CD14-positive monocyte (primary cell): ENCODE measurements at regions not wholly inside any gene's neighbourhood (a gene's known extent, or its start where the extent isn't known, plus 50 kb on each side); places are given as distances from the start of the nearest gene placed in this dataset.

Experiments
- DNase-seq, 3 donors: peaks; one replicate each; pipeline ENCODE4 v3.0.0-alpha.2; 2011 to 2022
- H2AFZ ChIP-seq: 2 replicates; pipeline ENCODE4 v1.6.0; 2012; ENCODE audit warnings: mild to moderate bottlenecking, low read depth, low read length, inconsistent platforms; ENCODE audit not compliant: insufficient read depth, poor library complexity, severe bottlenecking
- H3K27ac ChIP-seq, 2 donors: 1 replicate in 1 of 2; 2 replicates in 1 of 2; pipeline ENCODE4 v1.5.1; 2012 to 2013; ENCODE audit warnings: low read length in 2 of 2, control low read depth in 1 of 2, inconsistent platforms in 1 of 2, low read depth in 1 of 2, mild to moderate bottlenecking in 1 of 2
- H3K27me3 ChIP-seq, 2 donors: one replicate each; pipeline versions ENCODE4 v1.6.0 to v1.6.1; 2011 to 2013; ENCODE audit warnings: low read length in 2 of 2; ENCODE audit not compliant: control insufficient read depth in 2 of 2, insufficient read depth in 2 of 2
- H3K36me3 ChIP-seq, 2 donors: replicated peaks in 1 of 2; 1 replicate in 1 of 2; 2 replicates in 1 of 2; pipeline versions ENCODE4 v1.5.1 to v1.6.1; 2012 to 2013; ENCODE audit warnings: low read length in 2 of 2, control low read depth in 1 of 2, inconsistent platforms in 1 of 2, mild to moderate bottlenecking in 1 of 2; ENCODE audit not compliant: insufficient read depth in 2 of 2, control insufficient read depth in 1 of 2
- H3K4me1 ChIP-seq, 2 donors: 1 replicate in 1 of 2; 2 replicates in 1 of 2; pipeline versions ENCODE4 v1.5.1 to v1.6.1; 2012 to 2013; ENCODE audit warnings: low read length in 2 of 2, control low read depth in 1 of 2, inconsistent platforms in 1 of 2, mild to moderate bottlenecking in 1 of 2, moderate library complexity in 1 of 2; ENCODE audit not compliant: insufficient read depth in 2 of 2, control insufficient read depth in 1 of 2
- H3K4me2 ChIP-seq: replicated peaks from 2 replicates; pipeline ENCODE3; 2012; ENCODE audit warnings: low read length, moderate library complexity, mild to moderate bottlenecking; ENCODE audit not compliant: poor library complexity, severe bottlenecking; ENCODE audit errors: extremely low read depth
- H3K4me3 ChIP-seq, 3 experiments: fragments of 200-600 bp in 1 of 3; sonication (generic) in 1 of 3; replicated peaks in 1 of 3; 1 replicate in 2 of 3; 2 replicates in 1 of 3; pipeline ENCODE4 v1.5.1; 2011 to 2013; ENCODE audit warnings: low read length in 3 of 3, mild to moderate bottlenecking in 3 of 3, control low read depth in 2 of 3, low read depth in 2 of 3, inconsistent platforms in 1 of 3, moderate library complexity in 1 of 3
- H3K79me2 ChIP-seq: 2 replicates; pipeline ENCODE4 v1.6.0; 2012; ENCODE audit warnings: mild to moderate bottlenecking, control low read depth, inconsistent platforms, low read length, moderate library complexity; ENCODE audit not compliant: insufficient read depth
- H3K9ac ChIP-seq: 2 replicates; pipeline ENCODE4 v1.6.0; 2017; ENCODE audit warnings: low read length, mild to moderate bottlenecking; ENCODE audit not compliant: insufficient read depth, poor library complexity, severe bottlenecking
- H3K9me3 ChIP-seq, 2 donors: replicated peaks in 1 of 2; 1 replicate in 1 of 2; 2 replicates in 1 of 2; pipeline versions ENCODE4 v1.5.1 to v1.6.1; 2012 to 2013; ENCODE audit warnings: low read length in 2 of 2, control low read depth in 1 of 2; ENCODE audit not compliant: control insufficient read depth in 1 of 2, insufficient read depth in 1 of 2
- H4K20me1 ChIP-seq: 2 replicates; pipeline ENCODE4 v1.6.0; 2012; ENCODE audit warnings: mild to moderate bottlenecking, low read length, control low read depth, moderate library complexity; ENCODE audit not compliant: insufficient read depth
- H3K27ac Mint-ChIP-seq, 7 donors: one replicate each; pipeline ENCODE4 v1.8.0; 2020; ENCODE audit warnings: mild to moderate bottlenecking in 7 of 7, mixed read lengths in 7 of 7, moderate library complexity in 6 of 7, inconsistent platforms in 2 of 7
- H3K27me3 Mint-ChIP-seq, 3 donors: one replicate each; pipeline ENCODE4 v1.8.0; 2021 to 2022; ENCODE audit warnings: low read depth in 3 of 3, mild to moderate bottlenecking in 3 of 3, mixed read lengths in 3 of 3, moderate library complexity in 3 of 3, inconsistent platforms in 1 of 3
- H3K36me3 Mint-ChIP-seq, 2 donors: one replicate each; pipeline ENCODE4 v1.8.0; 2020; ENCODE audit warnings: mixed read lengths in 2 of 2, inconsistent platforms in 1 of 2, mild to moderate bottlenecking in 1 of 2
- H3K4me1 Mint-ChIP-seq: one replicate; pipeline ENCODE4 v1.8.0; 2020; ENCODE audit warnings: mild to moderate bottlenecking, mixed read lengths
- H3K4me3 Mint-ChIP-seq, 2 donors: one replicate each; pipeline ENCODE4 v1.8.0; 2020; ENCODE audit warnings: mild to moderate bottlenecking in 2 of 2, mixed read lengths in 2 of 2, moderate library complexity in 1 of 2
- H3K9me3 Mint-ChIP-seq, 7 donors: one replicate each; pipeline ENCODE4 v1.8.0; 2020 to 2022; ENCODE audit warnings: mixed read lengths in 7 of 7, mild to moderate bottlenecking in 6 of 7, moderate library complexity in 6 of 7, inconsistent platforms in 2 of 7
- CTCF ChIP-seq: fragments of 200-600 bp; IDR thresholded peaks from one replicate; pipeline ENCODE4 v1.8.0; 2022; ENCODE audit warnings: antibody characterized with exemption, mild to moderate bottlenecking
- WGBS: methylation state at CpG from one replicate; pipeline ENCODE4 v1.1.5; 2013; ENCODE audit warnings: missing lambda C conversion rate; ENCODE audit not compliant: insufficient coverage; 5-methylcytosine and 5-hydroxymethylcytosine counted together
- intact Hi-C, 2 donors: fragments of 100-400 bp; cut with micrococcal nuclease; formaldehyde crosslinking; loops; one replicate each; pipeline versions ENCODE4 v1.15.0 to v1.15.1; 2023

GRCh38 chr1:198943484-198944187 is 304.8 kb downstream of the PTPRC start:
- peaks cover 0 to 2% of the 10 kb centered on the region in 2 donors for H3K9me3 ChIP-seq
- H4K20me1 ChIP-seq, result no peaks in the 10 kb centered on the region
- H3K4me3 ChIP-seq, result no peak overlapping the region
- Mint-ChIP-seq H3K36me3 (peaks cover 2 to 4% of the 10 kb centered on the region in 2 donors), H3K4me1 (peaks cover 2% of the 10 kb centered on the region), H3K27ac (no peak overlapping the region), H3K9me3 (peaks cover 4 to 10% (median 8%) of the 10 kb centered on the region in 7 donors), H3K27me3 (no peaks in the 10 kb centered on the region), H3K4me3 (no peak overlapping the region)
- no peaks in the 10 kb centered on the region for H3K27me3 ChIP-seq
- H3K79me2 ChIP-seq, result no peaks in the 10 kb centered on the region
- WGBS, result 90% methylated on average over 1 of the region's 3 CpGs
- intact Hi-C loops, result loop anchor here in 1 of 2 donors (10.0 kb wide), 1 partner anchor 49 kb away; no protein-coding TSS in a partner anchor
- H3K4me1 ChIP-seq, result peaks cover 0 to 3% of the 10 kb centered on the region in 2 donors
- H3K4me2 ChIP-seq, result no peak overlapping the region
- H3K36me3 ChIP-seq, result no peaks in the 10 kb centered on the region
- no peak for TF ChIP-seq CTCF
- H3K9ac ChIP-seq, result no peak overlapping the region
- H2AFZ ChIP-seq, result no peak overlapping the region
- no peak for DNase-seq
- no peak overlapping the region for H3K27ac ChIP-seq

- H3K36me3 Mint-ChIP-seq, result no peaks in the 10 kb centered on the region
- no peak overlapping the region for H3K27ac Mint-ChIP-seq
- no CpG with 5 or more reads among the region's 1 CpG for WGBS
- H3K4me1 ChIP-seq, result no peaks in the 10 kb centered on the region
- H3K36me3 ChIP-seq, result no peaks in the 10 kb centered on the region
- H3K27ac ChIP-seq, result no peak overlapping the region
- no peak overlapping the region for H3K4me3 ChIP-seq
- no peak overlapping the region for H2AFZ ChIP-seq
- no peaks in the 10 kb centered on the region for H3K27me3 ChIP-seq
- H3K4me1 Mint-ChIP-seq, result no peaks in the 10 kb centered on the region
- H3K27me3 Mint-ChIP-seq, result peaks cover 0 to 1% (median 0%) of the 10 kb centered on the region in 3 donors
- no peak for TF ChIP-seq CTCF
- H3K4me3 Mint-ChIP-seq, result no peak overlapping the region
- no peaks in the 10 kb centered on the region for H4K20me1 ChIP-seq
- intact Hi-C loops, result loop anchor here in 1 of 2 donors (10.0 kb wide), 1 partner anchor 53 kb away; no protein-coding TSS in a partner anchor
- H3K4me2 ChIP-seq, result no peak overlapping the region
- no peak overlapping the region for H3K9ac ChIP-seq
- H3K9me3 ChIP-seq, result peaks cover 0 to 7% of the 10 kb centered on the region in 2 donors
- no peaks in the 10 kb centered on the region for H3K79me2 ChIP-seq
- H3K9me3 Mint-ChIP-seq, result peaks cover 0 to 10% (median 5%) of the 10 kb centered on the region in 7 donors
- no peak for DNase-seq
Measured at GRCh38 chr1:198947456-198947855, 308.6 kb downstream of the PTPRC start.
